Left cardiac atrium (tissue), 4 donors: ENCODE measurements at regions not wholly inside any gene's neighbourhood (a gene's known extent, or its start where the extent isn't known, plus 50 kb on each side); places are given as distances from the start of the nearest gene placed in this dataset.

Source experiments
- ATAC-seq, 2 donors: fragments of 200-7000 bp; cut with Tn5 transposase; one replicate each; pipeline ENCODE4 v1.9.1; 2020; ENCODE audit warnings: mild to moderate bottlenecking in 2 of 2, moderate library complexity in 2 of 2
- DNase-seq: peaks from one replicate; pipeline ENCODE4 v3.0.0-alpha.2; 2020
- intact Hi-C, 2 donors: fragments of 100-400 bp; cut with DNase I; formaldehyde crosslinking; loops; one replicate each; pipeline versions ENCODE4 v1.14.1 to v1.15.1; 2022 to 2023
- donor health status: DM: no; HTN: yes; CAD: no.
- donor health status: DM: no; HTN: yes; CAD: no; lungs with severe emphysema.
- donor health status: DM: yes; HTN: yes; CAD: no.
- donor health status: Dilated cardiomyopathy.

- intact Hi-C loops: no loop called here
- no peak for DNase-seq
- ATAC-seq: peak in 1 of 2 donors; percentile 92
Observed at GRCh38 chr3:40593351-40593750, 68.6 kb downstream of the ZNF621 start.

GRCh38 chr3:40597441-40597840 is 72.7 kb downstream of the ZNF621 start:
- intact Hi-C loops: no loop called here
- no peak for ATAC-seq
- no peak for DNase-seq

DNA sequence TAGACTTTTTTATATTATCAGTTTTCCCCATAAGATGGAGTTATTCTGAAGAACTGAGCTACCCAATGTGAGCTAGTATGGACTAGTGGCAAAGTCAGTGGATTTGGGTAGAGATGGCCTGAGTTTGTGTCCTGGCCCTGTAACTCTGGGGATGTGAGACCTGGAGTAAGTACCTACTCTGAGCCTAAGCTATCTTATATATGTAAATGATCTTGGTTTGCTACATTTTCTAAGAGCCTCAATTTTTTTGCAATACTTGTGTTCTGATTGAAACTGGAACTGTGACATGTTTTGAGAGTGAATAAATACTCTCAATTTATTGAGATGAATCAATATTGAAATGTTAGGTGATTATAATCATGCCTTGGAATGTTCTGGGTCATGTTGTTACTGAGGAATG is 73.6 kb downstream of the ZNF621 start:
- intact Hi-C loops: no loop called here

GRCh38 chr3:40598962-40599361 is 74.2 kb downstream of the ZNF621 start:
- intact Hi-C loops: no loop called here
- ATAC-seq: no peak
- no peak for DNase-seq

More for the DNA sequence above, 73.6 kb downstream of the ZNF621 start:
- DNase-seq (no peak), ATAC-seq (no peak)

DNA sequence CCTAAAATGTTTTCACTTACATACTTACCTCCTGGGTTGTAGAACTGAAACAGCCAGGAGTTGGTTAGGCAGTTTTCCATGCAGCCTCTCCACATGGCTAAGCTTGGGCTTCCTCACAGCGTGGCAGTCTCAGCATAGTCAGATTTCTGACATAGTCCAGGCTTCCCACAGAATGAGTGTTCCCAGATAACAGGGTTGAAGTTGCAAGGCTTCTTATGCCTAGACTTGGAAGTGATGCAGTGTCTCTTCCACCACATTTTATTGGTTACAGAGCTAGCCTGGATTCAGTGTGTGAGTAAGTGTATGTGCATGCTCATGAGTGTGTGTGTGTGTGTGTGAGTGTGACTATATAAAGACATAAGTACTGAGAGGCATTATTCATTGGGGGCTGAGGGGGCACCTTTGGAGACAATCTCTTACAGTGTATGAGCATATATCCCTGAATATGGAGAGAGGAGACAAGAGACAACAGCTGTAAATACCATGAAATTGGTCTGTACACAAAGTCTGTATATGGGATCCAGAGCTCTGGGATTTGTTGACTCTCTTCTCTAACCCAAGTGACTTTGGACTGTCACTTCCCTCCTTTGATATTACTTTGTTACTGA is 78.1 kb downstream of the ZNF621 start:
- intact Hi-C loops: no loop called here
- ATAC-seq: no peak
- DNase-seq: no peak

GRCh38 chr3:40605960-40606359 is 81.2 kb downstream of the ZNF621 start:
- ATAC-seq (no peak), DNase-seq (no peak)
- intact Hi-C loops: no loop called here

- ATAC-seq: peak; percentile 73 to 100
- DNase-seq: peak; percentile 26
- intact Hi-C loops: no loop called here
Observed at GRCh38 chr3:40608091-40608490, 83.3 kb downstream of the ZNF621 start.

GRCh38 chr3:40613306-40613705 is 88.5 kb downstream of the ZNF621 start:
- DNase-seq (no peak), ATAC-seq (no peak)
- intact Hi-C loops: no loop called here

DNA sequence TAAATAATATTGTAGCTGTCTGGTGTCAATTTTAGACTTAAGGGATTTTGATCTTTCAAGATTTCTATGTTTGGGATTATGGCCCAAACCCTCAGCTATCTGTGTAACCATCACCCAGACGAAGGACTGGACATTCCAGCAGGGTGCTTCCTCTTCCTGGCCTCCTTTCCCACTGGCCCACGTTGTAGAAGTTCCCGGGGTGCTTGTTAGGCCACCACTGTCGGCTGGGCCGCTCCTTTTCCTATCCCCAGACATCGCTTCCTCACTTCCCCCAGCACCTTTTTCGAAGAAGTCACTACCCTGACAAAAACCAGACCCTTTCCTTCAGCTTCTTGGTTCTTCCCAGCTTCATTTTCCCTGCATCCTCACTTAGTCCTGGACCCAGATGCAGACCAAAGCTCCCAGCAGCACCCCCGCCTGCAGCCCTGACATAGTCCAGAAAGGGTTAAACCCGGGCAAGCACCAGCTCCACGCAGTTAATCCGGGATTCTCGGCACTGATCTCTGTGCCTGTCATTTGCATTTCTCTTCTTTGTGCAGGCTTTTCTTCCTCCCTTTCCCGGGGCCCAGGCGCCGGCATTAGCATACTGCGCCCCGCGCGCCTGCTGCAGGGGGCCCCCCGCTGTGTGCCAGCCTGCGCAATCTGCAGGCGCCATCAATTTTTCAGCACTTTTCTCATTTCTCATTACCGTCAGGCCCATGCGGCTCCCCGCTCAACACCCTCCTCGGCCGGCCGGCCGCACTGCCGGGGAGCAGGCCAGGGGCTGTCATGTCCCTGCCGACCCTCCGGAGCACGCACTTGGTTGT is 90.6 kb downstream of the ZNF621 start:
- ATAC-seq: peak in 1 of 2 donors; percentile 46
- intact Hi-C loops: no loop called here
- DNase-seq: no peak

GRCh38 chr3:40615918-40616819 is 91.4 kb downstream of the ZNF621 start:
- DNase-seq (no peak), ATAC-seq (peak in 1 of 2 donors; percentile 25)
- intact Hi-C loops: no loop called here

- intact Hi-C loops: no loop called here
- ATAC-seq (no peak), DNase-seq (no peak)
Observed at GRCh38 chr3:40617084-40617483, 92.3 kb downstream of the ZNF621 start.

- DNase-seq (no peak), ATAC-seq (no peak)
- intact Hi-C loops: no loop called here
Observed at GRCh38 chr3:40618158-40618557, 93.4 kb downstream of the ZNF621 start.

DNA sequence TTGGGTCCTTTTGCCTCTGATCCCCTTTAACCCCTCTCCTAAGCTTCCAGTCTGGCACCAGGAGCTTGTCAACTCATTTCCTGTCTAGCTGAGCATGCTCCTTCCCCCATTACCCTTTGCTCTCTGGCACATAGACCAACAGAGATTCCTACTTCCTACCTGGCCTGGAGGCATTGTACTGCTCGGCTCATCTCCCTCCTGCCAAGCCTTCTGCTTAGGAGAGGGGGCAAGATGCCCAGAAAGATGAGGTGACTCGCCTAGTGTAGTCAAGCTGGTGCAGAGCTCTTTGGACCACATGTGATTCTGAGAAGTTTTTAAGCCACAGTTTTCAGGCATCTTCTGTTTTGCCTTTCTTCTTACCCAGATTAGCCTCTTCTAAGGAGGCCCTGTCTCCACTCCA is 95.4 kb downstream of the ZNF621 start:
- no peak for ATAC-seq
- intact Hi-C loops: no loop called here

GRCh38 chr3:40621252-40621651 is 96.5 kb downstream of the ZNF621 start:
- DNase-seq (no peak), ATAC-seq (no peak)
- intact Hi-C loops: no loop called here

More for the DNA sequence above, 95.4 kb downstream of the ZNF621 start:
- no peak for DNase-seq

- ATAC-seq: peak in 1 of 2 donors; percentile 78
- no peak for DNase-seq
- intact Hi-C loops: no loop called here
Observed at GRCh38 chr3:40623567-40623966, 98.8 kb downstream of the ZNF621 start.

- DNase-seq: no peak
- no peak for ATAC-seq
- intact Hi-C loops: no loop called here
Observed at GRCh38 chr3:40624189-40624769, 99.5 kb downstream of the ZNF621 start.

GRCh38 chr3:40627095-40627494 is 102.3 kb downstream of the ZNF621 start:
- ATAC-seq: no peak
- no peak for DNase-seq
- intact Hi-C loops: no loop called here

GRCh38 chr3:40628984-40629383 is 104.2 kb downstream of the ZNF621 start:
- intact Hi-C loops: no loop called here
- no peak for ATAC-seq
- DNase-seq: no peak

DNA sequence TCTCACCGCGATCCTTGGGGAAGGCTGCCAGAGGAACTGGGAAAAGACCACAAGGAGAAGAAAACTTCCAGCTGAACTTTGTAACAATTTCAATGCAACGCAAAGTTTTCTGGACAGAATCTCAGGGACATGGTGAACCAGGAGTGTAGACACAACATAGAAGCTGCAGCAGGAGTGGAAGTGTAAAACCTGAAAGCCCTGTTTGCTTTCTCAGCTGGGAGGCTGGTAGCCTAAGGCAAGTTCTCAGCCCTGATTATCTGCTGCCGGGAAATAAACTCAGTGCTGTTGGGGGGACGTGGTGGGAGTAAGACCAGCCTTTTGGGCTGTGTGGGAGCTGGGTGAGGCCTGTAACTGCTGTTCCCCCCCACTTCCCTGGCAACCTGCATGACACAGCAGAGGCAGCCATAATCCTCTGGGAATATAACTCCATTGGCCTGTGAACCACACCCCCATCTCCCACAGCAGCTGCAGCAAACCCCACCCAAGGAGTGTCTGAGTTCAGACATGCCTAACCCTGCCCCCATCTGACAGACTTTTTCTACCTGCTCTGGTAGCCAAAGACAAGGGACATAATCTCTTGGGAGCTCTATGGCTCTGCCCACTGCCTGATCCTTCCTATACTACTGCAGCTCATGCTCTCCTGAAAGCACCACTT is 106.7 kb downstream of the ZNF621 start:
- intact Hi-C loops: no loop called here

More for the DNA sequence above, 106.7 kb downstream of the ZNF621 start:
- no peak for ATAC-seq
- no peak for DNase-seq
